ENCODE measurements at regions not wholly inside any gene's neighbourhood (a gene's known extent, or its start where the extent isn't known, plus 50 kb on each side); places are given as distances from the start of the nearest gene placed in this dataset.
"Not testable (repeated sequence)": the region's sequence is repeated elsewhere in the genome, so short reads cannot be mapped to it uniquely, and the experiment has no call there.

GRCh38 chrY:12212394-12212793 is 488.6 kb upstream of the USP9Y start:
- DNase-seq = no peak

- no peak for DNase-seq
Measured at GRCh38 chrY:12215564-12216022, 485.4 kb upstream of the USP9Y start.

- DNase-seq = no peak
Measured at GRCh38 chrY:12230921-12231320, 470.1 kb upstream of the USP9Y start.

GRCh38 chrY:12236399-12236798 is 464.6 kb upstream of the USP9Y start:
- DNase-seq = no peak

- DNase-seq = not testable (repeated sequence)
Measured at GRCh38 chrY:12240326-12240725, 460.7 kb upstream of the USP9Y start.

- DNase-seq = no peak
Measured at GRCh38 chrY:12244146-12244545, 456.9 kb upstream of the USP9Y start.

- no peak for DNase-seq
Measured at GRCh38 chrY:12253756-12254155, 447.3 kb upstream of the USP9Y start.

GRCh38 chrY:12271162-12271561 is 429.9 kb upstream of the USP9Y start:
- no peak for DNase-seq

- no peak for DNase-seq
Measured at GRCh38 chrY:12285608-12286007, 415.4 kb upstream of the USP9Y start.

- DNase-seq = no peak
Measured at GRCh38 chrY:12288919-12289318, 412.1 kb upstream of the USP9Y start.

GRCh38 chrY:12289415-12289814 is 411.6 kb upstream of the USP9Y start:
- no peak for DNase-seq

- no peak for DNase-seq
Measured at GRCh38 chrY:12292542-12292941, 408.5 kb upstream of the USP9Y start.

- DNase-seq = no peak
Measured at GRCh38 chrY:12296460-12296859, 404.6 kb upstream of the USP9Y start.

GRCh38 chrY:12299796-12300195 is 401.2 kb upstream of the USP9Y start:
- not testable (repeated sequence) for DNase-seq

- no peak for DNase-seq
Measured at GRCh38 chrY:12303464-12303863, 397.6 kb upstream of the USP9Y start.

- no peak for DNase-seq
Measured at GRCh38 chrY:12305456-12305855, 395.6 kb upstream of the USP9Y start.

GRCh38 chrY:12309212-12309611 is 391.8 kb upstream of the USP9Y start:
- no peak for DNase-seq

- DNase-seq = no peak
Measured at GRCh38 chrY:12310832-12311231, 390.2 kb upstream of the USP9Y start.

GRCh38 chrY:12327751-12328150 is 373.3 kb upstream of the USP9Y start:
- no peak for DNase-seq

- not testable (repeated sequence) for DNase-seq
Measured at GRCh38 chrY:12331917-12332316, 369.1 kb upstream of the USP9Y start.

GRCh38 chrY:12343211-12343610 is 357.8 kb upstream of the USP9Y start:
- DNase-seq = no peak

GRCh38 chrY:12348181-12348580 is 352.9 kb upstream of the USP9Y start:
- DNase-seq = no peak

GRCh38 chrY:12357204-12357603 is 343.8 kb upstream of the USP9Y start:
- no peak for DNase-seq

- no peak for DNase-seq
Measured at GRCh38 chrY:12357655-12358054, 343.4 kb upstream of the USP9Y start.

- no peak for DNase-seq
Measured at GRCh38 chrY:12358337-12358736, 342.7 kb upstream of the USP9Y start.

- DNase-seq = no peak
Measured at GRCh38 chrY:12359867-12360266, 341.2 kb upstream of the USP9Y start.

Measured in activated CD4-positive, alpha-beta T cell treated with anti-CD3 and anti-CD28 coated beads for 4 hours (primary cell).